AG04450 (cell line): ENCODE measurements at regions not wholly inside any gene's neighbourhood (a gene's known extent, or its start where the extent isn't known, plus 50 kb on each side); places are given as distances from the start of the nearest gene placed in this dataset.

Source experiments
- CTCF ChIA-PET: fragments of 300-600, 350-600 bp; formaldehyde crosslinking; extraction: SDS; loops from one replicate; lab custom pipeline; 2022; ENCODE audit warnings: antibody characterized with exemption, inconsistent platforms; lab: Charles Lee
- POLR2A ChIA-PET: fragments of 350-600 bp; formaldehyde crosslinking; extraction: SDS; loops from one replicate; lab custom pipeline; 2021; ENCODE audit warnings: antibody characterized with exemption, inconsistent platforms; lab: Yijun Ruan, JAX
- DNase-seq: peaks from one replicate; pipeline ENCODE4 v3.0.0-alpha.2; 2011; ENCODE audit warnings: low read depth, low spot score
- H3K27ac ChIP-seq: one replicate; pipeline ENCODE4 v1.5.1; 2012; ENCODE audit warnings: low read depth, low read length, control low read depth
- H3K27me3 ChIP-seq: one replicate; pipeline ENCODE4 v1.6.0; 2012; ENCODE audit warnings: low read length; ENCODE audit not compliant: control insufficient read depth, insufficient read depth
- H3K4me3 ChIP-seq: 2 replicates; pipeline ENCODE4 v1.5.1; 2011; ENCODE audit warnings: mild to moderate bottlenecking, low read depth, low read length, control low read depth
- H3K9me3 ChIP-seq: 2 replicates; pipeline ENCODE4 v1.5.1; 2012; ENCODE audit warnings: low read length; ENCODE audit not compliant: control insufficient read depth, insufficient read depth
- CTCF ChIP-seq: IDR thresholded peaks from 2 replicates; pipeline ENCODE4 v1.5.1; 2011; ENCODE audit warnings: low read depth, low read length, control low read depth, inconsistent platforms

- TF ChIP-seq CTCF = no peak
- H3K4me3 ChIP-seq = no peak overlapping the region
- H3K27me3 ChIP-seq = no peaks in the 10 kb centered on the region
- no peak for DNase-seq
- CTCF ChIA-PET = interaction anchor here (0.9 to 1.4 kb wide), 2 partner anchors 21 to 28 kb away, joined by 3 to 6 read pairs; no protein-coding TSS in a partner anchor
- H3K27ac ChIP-seq = no peak overlapping the region
- H3K9me3 ChIP-seq = no peaks in the 10 kb centered on the region
- POLR2A ChIA-PET = interaction anchor here (1.0 kb wide), 1 partner anchor 766 kb away, joined by 3 read pairs; no protein-coding TSS in a partner anchor
Observed at GRCh38 chr5:33271606-33272005, 169.2 kb upstream of the TARS1 start.

- Histone ChIP-seq H3K27ac (no peak overlapping the region), H3K27me3 (no peaks in the 10 kb centered on the region), H3K9me3 (no peaks in the 10 kb centered on the region), H3K4me3 (no peak overlapping the region)
- DNase-seq = peak; percentile 60
- no peak for TF ChIP-seq CTCF
- CTCF ChIA-PET = interaction anchor here (1.4 kb wide), 1 partner anchor 27 kb away, joined by 6 read pairs; no protein-coding TSS in a partner anchor
- POLR2A ChIA-PET = interaction anchor here (0.6 to 0.9 kb wide), 2 partner anchors 88 to 293 kb away, joined by 3 read pairs; no protein-coding TSS in a partner anchor
Observed at GRCh38 chr5:33272288-33272687, 168.5 kb upstream of the TARS1 start.

- ChIA-PET POLR2A (no interaction called here), CTCF (interaction anchor here (1.8 to 2.3 kb wide), 2 partner anchors 26 to 149 kb away, joined by 3 to 5 read pairs; no protein-coding TSS in a partner anchor)
- H3K27me3 ChIP-seq = no peaks in the 10 kb centered on the region
- H3K27ac ChIP-seq = no peak overlapping the region
- no peak overlapping the region for H3K4me3 ChIP-seq
- no peaks in the 10 kb centered on the region for H3K9me3 ChIP-seq
- no peak for TF ChIP-seq CTCF
- DNase-seq = no peak
Observed at GRCh38 chr5:33273985-33274384, 166.8 kb upstream of the TARS1 start.

- no peaks in the 10 kb centered on the region for H3K27me3 ChIP-seq
- no peak overlapping the region for H3K4me3 ChIP-seq
- no peak for TF ChIP-seq CTCF
- no peak overlapping the region for H3K27ac ChIP-seq
- POLR2A ChIA-PET = no interaction called here
- H3K9me3 ChIP-seq = no peaks in the 10 kb centered on the region
- CTCF ChIA-PET = interaction anchor here (0.6 kb wide), 1 partner anchor 117 kb away, joined by 3 read pairs; no protein-coding TSS in a partner anchor
- DNase-seq = no peak
Observed at GRCh38 chr5:33275391-33275790, 165.4 kb upstream of the TARS1 start.

- H3K9me3 ChIP-seq = no peaks in the 10 kb centered on the region
- ChIA-PET POLR2A (no interaction called here), CTCF (interaction anchor here (1.4 kb wide), 1 partner anchor 23 kb away, joined by 7 read pairs; no protein-coding TSS in a partner anchor)
- DNase-seq = no peak
- no peak overlapping the region for H3K4me3 ChIP-seq
- H3K27ac ChIP-seq = no peak overlapping the region
- H3K27me3 ChIP-seq = no peaks in the 10 kb centered on the region
- no peak for TF ChIP-seq CTCF
Observed at GRCh38 chr5:33275921-33276627, 164.7 kb upstream of the TARS1 start.
